Stomach (tissue), 8 donors: ENCODE measurements at regions not wholly inside any gene's neighbourhood (a gene's known extent, or its start where the extent isn't known, plus 50 kb on each side); places are given as distances from the start of the nearest gene placed in this dataset.

Experiments used
- DNase-seq, 2 donors: peaks; one replicate each; pipeline versions ENCODE4 v3.0.0 to v3.0.0-alpha.2; 2013 to 2019
- H3K27ac ChIP-seq, 5 donors: fragments of 200-600 bp in 4 of 5; sonication (generic) in 4 of 5; one replicate each; pipeline ENCODE4 v1.5.1; 2013 to 2019; ENCODE audit warnings: mild to moderate bottlenecking in 1 of 5, moderate library complexity in 1 of 5
- H3K27me3 ChIP-seq, 3 donors: fragments of 200-600 bp; sonication (generic); one replicate each; pipeline ENCODE4 v1.5.1; 2017 to 2019; ENCODE audit warnings: mixed run types in 1 of 3
- H3K36me3 ChIP-seq, 4 donors: fragments of 200-600 bp; sonication (generic); 1 replicate in 3 of 4; 2 replicates in 1 of 4; pipeline ENCODE4 v1.5.1; 2016 to 2019
- H3K4me1 ChIP-seq, 4 donors: fragments of 200-600 bp; sonication (generic); one replicate each; pipeline ENCODE4 v1.5.1; 2016 to 2019
- H3K4me3 ChIP-seq, 4 donors: fragments of 200-600 bp; sonication (generic) in 3 of 4; one replicate each; pipeline ENCODE4 v1.5.1; 2016 to 2019; ENCODE audit warnings: mild to moderate bottlenecking in 1 of 4
- H3K9me3 ChIP-seq, 4 donors: fragments of 200-600 bp; sonication (generic); one replicate each; pipeline ENCODE4 v1.5.1; 2016 to 2019
- CTCF ChIP-seq, 7 experiments: fragments of 450-650 bp in 4 of 7; fragments of 200-600 bp in 3 of 7; sonication (generic) in 3 of 7; IDR thresholded peaks; one replicate each; pipeline ENCODE4 v1.5.1; 2016 to 2019; ENCODE audit warnings: antibody characterized with exemption in 7 of 7, control low read depth in 2 of 7, mild to moderate bottlenecking in 1 of 7
- EP300 ChIP-seq: sonication (generic); formaldehyde crosslinking; IDR thresholded peaks from one replicate; pipeline ENCODE4 v1.6.1; 2017; ENCODE audit warnings: antibody characterized with exemption
- POLR2A ChIP-seq, 4 donors: fragments of 450-650 bp; IDR thresholded peaks; one replicate each; pipeline ENCODE4 v1.6.1; 2016; ENCODE audit warnings: antibody characterized with exemption in 4 of 4, control low read depth in 2 of 4, mild to moderate bottlenecking in 1 of 4, moderate library complexity in 1 of 4
- POLR2AphosphoS5 ChIP-seq, 3 donors: sonication (generic); formaldehyde crosslinking; IDR thresholded peaks; one replicate each; pipeline ENCODE4 v1.6.1; 2016; ENCODE audit warnings: antibody characterized with exemption in 3 of 3
- WGBS, 5 donors: extraction: QIAGEN DNeasy Blood & Tissue Kit in 3 of 5; methylation state at CpG; one replicate each; pipeline versions ENCODE4 v1.1.5 to v1.1.7; 2013 to 2018; 5-methylcytosine and 5-hydroxymethylcytosine counted together
- intact Hi-C: fragments of 100-400 bp; cut with DNase I; formaldehyde crosslinking; loops from one replicate; pipeline ENCODE4 v1.15.1; 2023; ENCODE audit warnings: low total_unique reads
- donor health status: healthy with polysubstance abuse.
- donor health status: Bipolar disorder and iron deficiency.
- donor health status: healthy.

- no peaks in the 10 kb centered on the region for H3K36me3 ChIP-seq
- H3K4me3 ChIP-seq: no peak overlapping the region
- H3K9me3 ChIP-seq: no peaks in the 10 kb centered on the region
- intact Hi-C loops: no loop called here
- no peaks in the 10 kb centered on the region for H3K27me3 ChIP-seq
- TF ChIP-seq POLR2AphosphoS5 (IDR thresholded peaks at IDR 0.05) (no peak), EP300 (no peak), CTCF (IDR thresholded peaks at IDR 0.05) (no peak), POLR2A (IDR thresholded peaks at IDR 0.05) (no peak)
- DNase-seq: no peak
- no peak overlapping the region for H3K27ac ChIP-seq
- H3K4me1 ChIP-seq: no peaks in the 10 kb centered on the region
- 73 to 88% (median 85%) methylated on average over 3 of the region's 3 CpGs for WGBS, 5 donors
These were observed 567.5 kb upstream of the CHAC2 start for GRCh38 chr2:53200072-53200471.

- no peaks in the 10 kb centered on the region for H3K9me3 ChIP-seq
- no peaks in the 10 kb centered on the region for H3K27me3 ChIP-seq
- DNase-seq: peak in 1 of 2 donors; percentile 65
- no peak overlapping the region for H3K27ac ChIP-seq
- TF ChIP-seq POLR2A (IDR thresholded peaks at IDR 0.05): no peak
- TF ChIP-seq CTCF (IDR thresholded peaks at IDR 0.05): no peak
- no peak for TF ChIP-seq POLR2AphosphoS5 (IDR thresholded peaks at IDR 0.05)
- no peak for TF ChIP-seq EP300
- 44 to 62% (median 56%) methylated on average over 7 of the region's 7 CpGs for WGBS, 5 donors
- intact Hi-C loops: no loop called here
- no peaks in the 10 kb centered on the region for H3K36me3 ChIP-seq
- H3K4me3 ChIP-seq: no peak overlapping the region
- no peaks in the 10 kb centered on the region for H3K4me1 ChIP-seq
These were observed 578.6 kb upstream of the CHAC2 start for GRCh38 chr2:53188851-53189510.

- TF ChIP-seq EP300: no peak
- TF ChIP-seq CTCF (IDR thresholded peaks at IDR 0.05): no peak
- TF ChIP-seq POLR2AphosphoS5 (IDR thresholded peaks at IDR 0.05): no peak
- TF ChIP-seq POLR2A (IDR thresholded peaks at IDR 0.05): no peak
- no peaks in the 10 kb centered on the region for H3K4me1 ChIP-seq
These were observed 584.0 kb upstream of the CHAC2 start for GRCh38 chr2:53183581-53183980.

GRCh38 chr2:53182601-53183000 is 585.0 kb upstream of the CHAC2 start:
- intact Hi-C loops: no loop called here
- no peaks in the 10 kb centered on the region for H3K36me3 ChIP-seq
- H3K4me3 ChIP-seq: no peak overlapping the region
- H3K9me3 ChIP-seq: no peaks in the 10 kb centered on the region
- H3K4me1 ChIP-seq: no peaks in the 10 kb centered on the region
- no peaks in the 10 kb centered on the region for H3K27me3 ChIP-seq
- peak in 1 of 2 donors; percentile 16 for DNase-seq
- no peak overlapping the region for H3K27ac ChIP-seq
- TF ChIP-seq EP300: no peak
- no peak for TF ChIP-seq POLR2AphosphoS5 (IDR thresholded peaks at IDR 0.05)
- no peak for TF ChIP-seq CTCF (IDR thresholded peaks at IDR 0.05)
- 40 to 62% (median 45%) methylated on average over 5 of the region's 5 CpGs for WGBS, 5 donors

More at GRCh38 chr2:53183581-53183980, 584.0 kb upstream of the CHAC2 start:
- intact Hi-C loops: no loop called here
- H3K36me3 ChIP-seq: no peaks in the 10 kb centered on the region
- H3K27me3 ChIP-seq: no peaks in the 10 kb centered on the region
- H3K4me3 ChIP-seq: no peak overlapping the region
- H3K27ac ChIP-seq: no peak overlapping the region
- DNase-seq: no peak
- H3K9me3 ChIP-seq: no peaks in the 10 kb centered on the region
